ENCODE measurements at regions not wholly inside any gene's neighbourhood (a gene's known extent, or its start where the extent isn't known, plus 50 kb on each side); places are given as distances from the start of the nearest gene placed in this dataset.

DNA sequence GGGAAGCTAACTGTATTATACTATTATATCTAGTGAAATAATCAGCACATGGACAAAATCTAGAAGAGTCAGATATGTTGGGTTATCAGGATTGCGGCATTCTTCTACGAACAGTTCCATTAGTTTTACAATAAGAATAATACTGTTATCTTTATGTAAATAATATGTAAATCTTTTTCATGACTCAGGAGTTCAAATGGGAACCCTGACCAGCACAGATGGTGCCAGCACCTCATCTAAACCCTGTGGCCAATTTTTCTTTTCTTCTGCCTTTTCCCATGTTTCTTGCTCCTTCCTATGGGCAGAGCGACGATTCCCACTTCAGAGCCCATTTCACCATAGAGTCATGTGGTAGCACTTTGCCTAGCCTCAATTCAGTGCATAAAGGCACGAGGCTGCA is 68.4 kb upstream of the CYP2D6 start:
- TF ChIP-seq, protein P1, sequence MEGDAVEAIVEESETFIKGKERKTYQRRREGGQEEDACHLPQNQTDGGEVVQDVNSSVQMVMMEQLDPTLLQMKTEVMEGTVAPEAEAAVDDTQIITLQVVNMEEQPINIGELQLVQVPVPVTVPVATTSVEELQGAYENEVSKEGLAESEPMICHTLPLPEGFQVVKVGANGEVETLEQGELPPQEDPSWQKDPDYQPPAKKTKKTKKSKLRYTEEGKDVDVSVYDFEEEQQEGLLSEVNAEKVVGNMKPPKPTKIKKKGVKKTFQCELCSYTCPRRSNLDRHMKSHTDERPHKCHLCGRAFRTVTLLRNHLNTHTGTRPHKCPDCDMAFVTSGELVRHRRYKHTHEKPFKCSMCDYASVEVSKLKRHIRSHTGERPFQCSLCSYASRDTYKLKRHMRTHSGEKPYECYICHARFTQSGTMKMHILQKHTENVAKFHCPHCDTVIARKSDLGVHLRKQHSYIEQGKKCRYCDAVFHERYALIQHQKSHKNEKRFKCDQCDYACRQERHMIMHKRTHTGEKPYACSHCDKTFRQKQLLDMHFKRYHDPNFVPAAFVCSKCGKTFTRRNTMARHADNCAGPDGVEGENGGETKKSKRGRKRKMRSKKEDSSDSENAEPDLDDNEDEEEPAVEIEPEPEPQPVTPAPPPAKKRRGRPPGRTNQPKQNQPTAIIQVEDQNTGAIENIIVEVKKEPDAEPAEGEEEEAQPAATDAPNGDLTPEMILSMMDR (conservative IDR thresholded peaks at IDR 0.05; ENCODE audit: low read depth, low read length) = no peak
- TF ChIP-seq EZH2 (IDR thresholded peaks at IDR 0.05; ENCODE audit: borderline replicate concordance, low read depth, low read length, poor library complexity, severe bottlenecking) = no peak
